GM19328 (cell line): ENCODE measurements at regions not wholly inside any gene's neighbourhood (a gene's known extent, or its start where the extent isn't known, plus 50 kb on each side); places are given as distances from the start of the nearest gene placed in this dataset.
"Not testable (repeated sequence)": the region's sequence is repeated elsewhere in the genome, so short reads cannot be mapped to it uniquely, and the experiment has no call there.

ENCODE experiments used
- ATAC-seq: cut with Tn5 transposase; IDR thresholded peaks from one replicate; pipeline ENCODE4 v1.9.1; 2021; ENCODE audit warnings: mild to moderate bottlenecking, moderate library complexity; ENCODE audit not compliant: unreplicated experiment

GRCh38 chr9:79046401-79046800, 525.4 kb upstream of the TLE4 start:
- ATAC-seq, result no peak

DNA sequence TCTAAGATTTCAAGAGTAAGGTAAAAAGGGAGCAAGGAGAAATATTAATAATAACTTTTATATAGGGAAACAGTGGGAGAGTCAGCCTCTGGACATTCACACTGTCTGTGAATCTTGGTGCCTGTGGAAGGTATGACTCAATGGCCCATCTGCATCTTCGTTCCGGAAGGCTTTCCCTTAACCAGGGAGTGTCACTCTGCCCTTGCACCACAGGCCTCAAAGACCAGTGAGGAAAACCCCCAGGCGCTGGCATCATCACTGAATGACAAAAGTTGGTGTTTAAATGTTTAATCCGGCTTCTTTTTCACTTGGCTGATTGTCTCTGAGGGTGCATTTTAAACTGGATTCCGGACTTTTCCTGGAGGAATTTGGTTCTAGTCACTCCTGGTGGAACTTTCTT, 522.4 kb upstream of the TLE4 start:
- no peak for ATAC-seq

DNA sequence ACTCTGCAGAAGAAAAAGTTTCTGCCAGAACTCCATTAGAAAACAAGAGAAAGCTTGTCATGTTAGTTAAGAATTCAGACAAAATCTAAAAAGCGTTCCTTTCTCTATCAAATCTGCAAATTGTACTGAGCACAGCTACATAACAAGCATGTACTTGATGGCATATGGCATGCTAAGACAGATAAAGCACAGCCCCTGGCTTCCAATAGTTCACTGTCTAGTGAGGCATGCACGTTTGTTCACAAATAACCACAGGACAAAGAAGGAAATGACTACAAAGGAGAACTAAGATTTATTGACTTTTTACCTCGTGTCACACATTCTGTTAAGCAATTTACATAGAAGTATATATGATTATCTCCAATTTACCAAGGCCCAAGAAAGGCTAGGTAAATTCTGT, 518.2 kb upstream of the TLE4 start:
- no peak for ATAC-seq

GRCh38 chr9:79054500-79054899, 517.3 kb upstream of the TLE4 start:
- ATAC-seq, result no peak

- no peak for ATAC-seq
Observed at GRCh38 chr9:79056041-79056440, 515.7 kb upstream of the TLE4 start.

GRCh38 chr9:79057576-79057975, 514.2 kb upstream of the TLE4 start:
- no peak for ATAC-seq

DNA sequence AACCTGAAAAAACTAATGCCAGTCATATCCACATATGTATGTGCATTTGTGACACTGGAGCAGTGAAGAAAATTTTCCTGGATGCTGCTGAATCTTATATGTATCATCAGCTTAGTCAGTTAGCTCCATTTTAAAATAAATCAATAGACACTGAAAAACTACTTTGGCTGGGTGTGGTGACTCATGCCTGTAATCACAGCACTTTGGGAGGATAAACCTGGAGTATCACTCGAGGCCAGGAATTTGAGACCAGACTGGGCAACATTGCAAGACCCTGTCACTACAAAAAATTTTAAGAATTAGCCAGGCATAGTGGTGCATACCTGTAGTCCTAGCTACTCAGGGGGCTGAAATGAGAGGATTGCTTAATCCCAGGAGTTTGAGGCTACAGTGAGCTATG, 511.0 kb upstream of the TLE4 start:
- no peak for ATAC-seq

DNA sequence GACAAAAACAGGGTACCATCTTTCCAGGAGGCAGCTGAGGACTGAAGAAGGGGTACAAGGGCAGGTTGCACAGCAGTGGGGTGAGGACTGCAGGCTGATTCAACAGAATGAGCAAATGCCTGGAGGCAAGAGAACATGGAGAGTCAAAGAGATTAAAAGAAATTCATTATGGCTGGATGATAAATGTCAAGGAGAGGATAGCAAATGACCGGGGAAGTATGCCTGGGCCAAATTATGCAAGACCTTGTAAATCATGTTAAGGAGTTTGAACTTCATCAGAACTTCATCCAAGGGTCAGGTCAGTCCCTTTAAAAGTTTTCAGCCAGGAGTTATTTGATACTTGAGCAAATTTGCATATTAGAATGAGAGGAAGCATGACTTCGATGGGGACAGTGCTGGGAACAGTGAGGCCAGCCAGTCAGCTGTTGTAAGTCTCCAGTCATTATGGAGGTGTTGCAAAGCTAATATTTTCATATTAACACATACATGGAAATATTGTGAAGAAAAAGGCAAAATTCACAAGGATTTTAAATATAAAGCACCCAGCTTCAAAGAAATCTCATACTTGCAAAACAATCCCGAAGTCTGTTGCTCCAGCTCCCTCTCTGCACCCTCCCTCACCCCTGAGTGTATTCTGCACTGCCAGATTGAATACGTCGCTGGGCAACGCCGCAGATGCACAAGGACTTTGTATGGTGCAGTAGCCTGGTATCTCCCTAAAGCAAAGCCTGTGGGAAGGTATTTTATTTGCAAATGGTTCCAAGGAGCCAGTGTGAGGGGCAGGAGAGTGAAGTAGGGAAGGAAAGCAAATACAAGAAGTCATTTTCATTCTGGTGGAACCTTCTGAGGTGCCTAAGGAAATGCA, 509.8 kb upstream of the TLE4 start:
- ATAC-seq, result no peak

- ATAC-seq, result no peak
Observed at GRCh38 chr9:79073201-79073600, 498.6 kb upstream of the TLE4 start.

DNA sequence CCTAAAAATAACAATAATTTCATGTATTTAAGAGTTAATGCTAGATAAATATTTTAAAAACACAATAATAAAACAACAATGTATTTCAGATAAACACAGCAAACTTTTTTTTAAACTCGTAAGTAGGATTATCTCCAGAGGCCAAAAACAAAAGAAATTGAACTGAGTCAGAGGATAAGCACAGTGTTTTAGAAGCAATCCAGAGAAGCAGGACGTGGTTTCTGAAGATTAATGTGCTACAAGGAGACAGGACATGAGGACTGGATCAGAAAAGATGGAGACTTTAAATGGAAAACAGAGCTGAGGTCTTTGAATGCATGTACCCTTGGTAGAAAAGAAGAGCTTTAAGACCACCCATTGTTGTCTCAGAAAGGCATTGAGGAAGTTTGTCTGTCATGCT, 491.2 kb upstream of the TLE4 start:
- no peak for ATAC-seq

- no peak for ATAC-seq
Observed at GRCh38 chr9:79083621-79084020, 488.1 kb upstream of the TLE4 start.

DNA sequence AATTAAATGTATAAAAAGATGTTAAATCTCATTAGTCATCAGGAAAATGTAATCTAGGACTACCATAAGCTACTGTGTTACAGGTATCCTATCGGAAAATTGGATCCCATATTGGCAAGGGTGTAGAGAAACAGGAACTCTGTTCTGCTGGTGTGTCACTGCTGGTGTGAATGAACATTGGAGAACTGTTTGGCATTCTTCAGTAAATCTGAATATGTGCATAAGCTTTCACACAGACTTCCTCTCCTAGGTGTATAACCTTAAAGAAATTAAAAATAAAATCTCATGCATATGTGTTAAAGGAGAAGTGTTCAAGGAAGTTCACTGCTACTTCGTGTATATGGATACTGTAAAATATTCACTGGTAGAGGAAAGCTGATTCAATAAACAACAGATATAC, 484.6 kb upstream of the TLE4 start:
- ATAC-seq, result no peak

DNA sequence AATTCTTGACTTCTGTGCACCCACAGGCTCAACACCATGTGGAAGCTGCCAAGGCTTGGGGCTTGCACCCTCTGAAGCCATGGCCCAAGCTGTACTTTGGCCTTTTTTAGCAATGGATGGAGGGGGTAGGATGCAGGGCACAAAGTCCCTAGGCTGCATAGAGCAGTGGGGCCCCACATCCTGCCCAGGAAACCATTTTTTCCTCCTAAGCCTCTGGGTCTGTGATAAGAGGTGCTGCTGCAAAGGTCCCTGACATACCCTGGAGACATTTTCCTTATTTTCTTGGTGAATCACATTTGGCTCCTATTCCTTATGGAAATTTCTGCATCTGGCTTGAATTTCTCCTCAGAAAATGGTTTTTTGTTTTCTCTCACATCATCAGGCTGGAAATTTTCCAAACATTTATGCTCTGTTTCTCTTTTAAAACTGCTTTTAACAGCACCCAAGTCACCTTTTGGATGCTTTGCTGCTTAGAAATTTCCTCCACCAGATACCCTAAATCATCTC, 482.7 kb upstream of the TLE4 start:
- no peak for ATAC-seq

DNA sequence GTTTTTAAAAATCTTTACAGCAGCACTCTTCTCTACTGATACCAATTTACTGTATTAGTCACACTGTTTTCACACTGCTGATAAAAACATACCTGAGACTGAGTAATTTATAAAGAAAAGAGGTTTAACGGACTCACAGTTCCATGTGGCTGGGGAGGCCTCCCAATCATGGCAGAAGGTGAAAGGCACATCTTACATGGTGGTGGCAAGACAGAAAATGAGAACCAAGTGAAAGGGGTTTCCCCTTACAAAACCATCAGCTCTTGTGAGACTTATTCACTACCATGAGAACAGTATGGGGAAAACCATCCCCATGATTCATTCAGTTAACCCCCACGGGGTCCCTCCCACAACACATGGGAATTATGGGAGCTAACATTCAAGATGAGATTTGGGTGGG, 481.9 kb upstream of the TLE4 start:
- ATAC-seq, result not testable (repeated sequence)

DNA sequence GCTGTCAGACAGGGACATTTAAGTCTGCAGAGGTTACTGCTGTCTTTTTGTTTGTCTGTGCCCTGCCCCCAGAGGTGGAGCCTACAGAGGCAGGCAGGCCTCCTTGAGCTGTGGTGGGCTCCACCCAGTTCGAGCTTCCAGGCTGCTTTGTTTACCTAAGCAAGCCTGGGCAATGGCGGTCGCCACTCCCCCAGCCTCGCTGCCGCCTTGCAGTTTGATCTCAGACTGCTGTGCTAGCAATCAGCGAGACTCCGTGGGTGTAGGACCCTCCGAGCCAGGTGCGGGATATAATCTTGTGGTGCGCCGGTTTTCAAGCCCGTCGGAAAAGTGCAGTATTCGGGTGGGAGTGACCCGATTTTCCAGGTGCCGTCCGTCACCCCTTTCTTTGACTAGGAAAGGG, 468.5 kb upstream of the TLE4 start:
- not testable (repeated sequence) for ATAC-seq

GRCh38 chr9:79104216-79104615, 467.5 kb upstream of the TLE4 start:
- no peak for ATAC-seq

DNA sequence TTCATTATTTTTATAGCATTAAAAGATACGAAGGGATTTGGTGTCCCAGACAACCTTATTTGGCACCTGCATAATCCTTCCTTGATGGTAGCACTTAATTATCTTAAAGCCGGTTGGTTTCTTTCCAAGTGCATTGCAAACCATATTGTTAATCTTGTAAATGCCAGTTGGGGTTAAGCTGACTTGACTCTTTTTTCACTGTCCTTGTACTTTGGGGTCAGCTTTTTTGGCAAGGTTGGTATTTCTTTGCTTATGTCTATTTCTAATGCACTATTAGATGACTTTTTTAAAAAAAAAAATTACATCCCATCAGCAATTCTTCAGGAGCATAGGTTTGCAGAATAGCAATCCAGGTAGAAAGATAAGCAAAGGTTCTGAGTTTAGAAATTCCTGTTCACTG, 466.8 kb upstream of the TLE4 start:
- no peak for ATAC-seq

DNA sequence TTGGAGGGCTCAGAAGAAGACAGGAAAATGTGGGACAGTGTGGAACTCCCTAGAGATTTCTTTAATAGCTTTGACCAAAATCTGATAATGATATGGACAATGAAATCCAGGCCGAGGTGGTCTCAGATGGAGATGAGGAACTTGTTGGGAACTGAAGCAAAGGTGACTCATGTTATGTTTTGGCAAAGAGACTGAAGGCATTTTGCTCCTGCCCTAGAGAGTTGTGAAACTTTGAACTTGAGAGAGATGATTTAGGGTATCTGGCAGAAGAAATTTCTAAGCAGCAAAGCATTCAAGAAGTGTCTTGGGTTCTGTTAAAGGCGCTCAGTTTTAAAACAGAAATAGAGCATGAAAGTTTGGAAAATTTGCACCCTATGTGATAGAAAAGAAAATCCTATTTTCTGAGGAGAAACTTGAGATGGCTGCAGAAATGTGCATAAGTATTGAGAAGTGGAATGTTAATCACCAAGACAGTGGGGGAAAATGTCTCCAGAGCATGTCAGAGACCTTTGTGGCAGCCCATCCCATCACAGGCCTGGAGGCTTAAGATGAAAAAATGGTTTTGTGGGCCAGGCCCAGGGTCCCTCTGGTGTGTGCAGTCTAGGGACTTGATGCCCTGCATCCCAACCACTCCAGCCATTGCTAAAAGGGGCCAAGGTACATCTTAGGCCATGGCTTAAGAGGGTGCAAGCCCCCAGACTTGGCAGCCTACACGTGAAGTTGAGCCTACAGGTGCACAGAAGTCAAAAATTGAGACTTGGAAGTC, 463.7 kb upstream of the TLE4 start:
- ATAC-seq, result no peak

- no peak for ATAC-seq
Observed at GRCh38 chr9:79111653-79112052, 460.1 kb upstream of the TLE4 start.

- ATAC-seq, result no peak
Observed at GRCh38 chr9:79115176-79115575, 456.6 kb upstream of the TLE4 start.

DNA sequence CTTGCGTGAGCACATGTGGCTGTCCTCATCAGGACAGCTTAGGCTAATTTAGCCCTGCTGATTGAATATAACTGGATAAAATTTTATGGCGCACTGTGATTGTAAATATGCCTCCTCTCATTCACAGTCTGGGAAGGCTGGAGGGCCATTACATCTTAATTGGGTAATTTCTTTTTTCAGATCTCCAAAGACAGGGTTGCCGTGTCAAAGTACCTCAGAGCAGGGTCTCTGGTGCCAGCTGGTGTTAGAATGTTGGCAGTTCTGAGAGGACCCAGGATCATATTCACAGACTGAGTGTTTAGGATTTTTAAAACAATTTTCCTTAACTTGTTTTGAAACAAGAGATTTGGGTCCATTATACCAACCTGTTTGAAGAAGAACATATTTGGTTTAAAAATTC, 455.7 kb upstream of the TLE4 start:
- no peak for ATAC-seq

GRCh38 chr9:79116709-79117108, 455.1 kb upstream of the TLE4 start:
- ATAC-seq, result no peak
